ENCODE measurements at regions not wholly inside any gene's neighbourhood (a gene's known extent, or its start where the extent isn't known, plus 50 kb on each side); places are given as distances from the start of the nearest gene placed in this dataset.
"Not testable (repeated sequence)": the region's sequence is repeated elsewhere in the genome, so short reads cannot be mapped to it uniquely, and the experiment has no call there.

DNA sequence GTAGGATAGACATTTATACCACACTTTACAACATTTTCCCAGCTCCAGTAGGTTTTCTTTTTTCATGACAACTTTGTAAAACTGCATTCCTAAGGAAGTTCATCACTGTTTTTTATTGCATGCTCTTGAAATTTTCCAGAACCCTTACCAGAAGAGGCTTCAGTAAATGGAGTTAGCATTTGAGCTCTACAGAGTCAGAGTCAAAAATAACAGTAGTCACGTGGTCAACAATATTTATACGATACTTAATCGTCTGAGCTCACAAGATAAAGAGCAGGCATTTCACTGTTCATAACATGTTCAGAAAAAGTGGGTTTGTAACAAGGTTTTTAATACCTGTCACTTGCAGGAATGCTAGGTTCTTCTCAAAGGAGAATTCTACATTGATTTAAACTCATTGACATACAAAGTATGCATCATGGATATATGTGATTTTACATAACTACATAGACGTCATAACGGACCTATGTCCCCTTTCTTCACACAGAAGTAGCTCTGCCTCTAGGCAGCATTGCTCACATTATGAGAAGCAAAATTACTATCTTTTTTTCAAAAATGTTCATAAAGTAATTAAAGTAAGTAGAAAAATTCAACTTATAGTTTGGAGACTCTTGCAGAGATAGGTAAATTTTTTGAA lies 187.0 kb upstream of the COL3A1 start:
- Histone ChIP-seq H3K4me3 (ENCODE audit: control insufficient read depth in 1 of 7, extremely low read depth in 1 of 7, insufficient read depth in 4 of 7, low read depth in 2 of 7, low read length in 6 of 7) (no peak overlapping the region), H3K27me3 (replicated peaks in 2 of 5; ENCODE audit: control insufficient read depth in 4 of 5, insufficient read depth in 5 of 5, low read length in 4 of 5) (no peaks in the 10 kb centered on the region), H3K36me3 (ENCODE audit: control insufficient read depth in 4 of 4, insufficient read depth in 4 of 4, low read length in 3 of 4) (no peaks in the 10 kb centered on the region), H3K27ac (ENCODE audit: insufficient read depth in 1 of 2, low read depth in 1 of 2, low read length in 2 of 2, poor library complexity in 1 of 2, severe bottlenecking in 2 of 2) (no peak overlapping the region), H3K9me3 (ENCODE audit: control extremely low read depth in 1 of 5, control insufficient read depth in 4 of 5, insufficient read depth in 2 of 5, low read depth in 1 of 5, low read length in 4 of 5) (no peaks in the 10 kb centered on the region), H3K4me1 (ENCODE audit: control extremely low read depth in 1 of 4, control insufficient read depth in 4 of 4, insufficient read depth in 4 of 4, low read length in 3 of 4) (no peaks in the 10 kb centered on the region)
- ChIA-PET CTCF (no interaction called here), POLR2A (no interaction called here)
- no peak for DNase-seq
- WGBS (ENCODE audit: insufficient coverage): 95% methylated on average over 3 of the region's 5 CpGs

DNA sequence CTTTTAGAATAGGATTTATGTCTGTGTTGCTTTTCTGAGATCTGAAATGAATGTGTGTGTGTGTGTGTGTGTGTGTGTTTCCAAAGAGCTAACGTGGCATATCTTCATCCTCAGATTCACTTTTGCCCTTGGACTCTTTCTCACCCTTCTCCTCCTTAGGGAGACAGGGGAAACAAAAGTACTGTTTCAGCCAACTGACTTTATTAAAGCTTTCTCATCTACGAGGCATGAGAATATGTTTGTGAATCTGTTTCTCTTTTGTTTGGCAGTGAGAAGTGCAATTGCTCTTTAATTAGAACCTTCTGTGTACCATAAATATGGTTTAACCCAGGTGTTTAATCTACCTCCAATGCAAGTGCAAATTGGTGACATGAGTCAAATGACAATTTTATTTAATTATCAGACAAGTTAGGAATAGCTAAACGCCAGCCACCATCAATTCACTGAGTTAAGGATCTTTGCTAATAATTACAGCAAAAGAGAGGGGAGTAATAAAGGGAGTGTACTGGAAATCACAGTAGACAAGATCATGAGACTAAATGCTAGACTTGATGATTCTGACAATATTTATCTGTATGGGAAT lies 186.4 kb upstream of the COL3A1 start:
- Histone ChIP-seq H3K4me3 (ENCODE audit: control insufficient read depth in 1 of 7, extremely low read depth in 1 of 7, insufficient read depth in 4 of 7, low read depth in 2 of 7, low read length in 6 of 7) (no peak overlapping the region), H3K27me3 (replicated peaks in 2 of 5; ENCODE audit: control insufficient read depth in 4 of 5, insufficient read depth in 5 of 5, low read length in 4 of 5) (no peaks in the 10 kb centered on the region), H3K36me3 (ENCODE audit: control insufficient read depth in 4 of 4, insufficient read depth in 4 of 4, low read length in 3 of 4) (no peaks in the 10 kb centered on the region), H3K9me3 (ENCODE audit: control extremely low read depth in 1 of 5, control insufficient read depth in 4 of 5, insufficient read depth in 2 of 5, low read depth in 1 of 5, low read length in 4 of 5) (no peaks in the 10 kb centered on the region), H3K27ac (ENCODE audit: insufficient read depth in 1 of 2, low read depth in 1 of 2, low read length in 2 of 2, poor library complexity in 1 of 2, severe bottlenecking in 2 of 2) (no peak overlapping the region), H3K4me1 (ENCODE audit: control extremely low read depth in 1 of 4, control insufficient read depth in 4 of 4, insufficient read depth in 4 of 4, low read length in 3 of 4) (no peaks in the 10 kb centered on the region)
- ChIA-PET POLR2A (no interaction called here), CTCF (no interaction called here)
- WGBS (ENCODE audit: insufficient coverage): no CpG with 5 or more reads among the region's 3 CpGs
- no peak for DNase-seq

DNA sequence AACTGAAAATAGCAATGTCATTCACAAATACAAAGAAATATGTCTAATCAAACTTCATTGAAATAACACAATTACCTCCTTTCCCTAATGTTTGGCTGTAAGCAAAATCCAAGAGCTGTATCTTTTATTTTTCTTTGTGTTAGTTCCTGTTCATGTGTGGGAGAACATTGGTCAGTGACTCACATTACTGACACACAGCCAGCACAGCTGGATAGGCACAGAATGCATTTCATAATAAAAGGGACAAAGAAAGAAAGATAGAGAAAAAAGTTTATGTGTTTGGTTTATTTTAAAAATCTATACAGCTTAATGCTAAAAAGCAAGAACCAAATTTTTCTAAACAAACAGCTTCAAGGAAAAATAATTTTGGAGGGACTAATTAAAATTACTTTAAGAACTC lies 185.6 kb upstream of the COL3A1 start:
- H3K4me3 ChIP-seq (ENCODE audit: control insufficient read depth in 1 of 7, extremely low read depth in 1 of 7, insufficient read depth in 4 of 7, low read depth in 2 of 7, low read length in 6 of 7): no peak overlapping the region
- POLR2A ChIA-PET: interaction anchor here (0.7 kb wide), 1 partner anchor 213 kb away, joined by 3 read pairs; no protein-coding TSS in a partner anchor
- no peak overlapping the region for H3K27ac ChIP-seq (ENCODE audit: insufficient read depth in 1 of 2, low read depth in 1 of 2, low read length in 2 of 2, poor library complexity in 1 of 2, severe bottlenecking in 2 of 2)
- no peaks in the 10 kb centered on the region for H3K9me3 ChIP-seq (ENCODE audit: control extremely low read depth in 1 of 5, control insufficient read depth in 4 of 5, insufficient read depth in 2 of 5, low read depth in 1 of 5, low read length in 4 of 5)
- no peaks in the 10 kb centered on the region for H3K36me3 ChIP-seq (ENCODE audit: control insufficient read depth in 4 of 4, insufficient read depth in 4 of 4, low read length in 3 of 4)
- CTCF ChIA-PET: no interaction called here
- no peak for DNase-seq
- no peaks in the 10 kb centered on the region for H3K4me1 ChIP-seq (ENCODE audit: control extremely low read depth in 1 of 4, control insufficient read depth in 4 of 4, insufficient read depth in 4 of 4, low read length in 3 of 4)
- H3K27me3 ChIP-seq (replicated peaks in 2 of 5; ENCODE audit: control insufficient read depth in 4 of 5, insufficient read depth in 5 of 5, low read length in 4 of 5): no peaks in the 10 kb centered on the region

GRCh38 chr2:188789951-188790350 lies 184.2 kb upstream of the COL3A1 start:
- CTCF ChIA-PET: no interaction called here
- no peaks in the 10 kb centered on the region for H3K27me3 ChIP-seq (replicated peaks in 2 of 5; ENCODE audit: control insufficient read depth in 4 of 5, insufficient read depth in 5 of 5, low read length in 4 of 5)
- no CpG with 5 or more reads among the region's 1 CpG for WGBS (ENCODE audit: insufficient coverage)
- no peaks in the 10 kb centered on the region for H3K36me3 ChIP-seq (ENCODE audit: control insufficient read depth in 4 of 4, insufficient read depth in 4 of 4, low read length in 3 of 4)
- H3K4me1 ChIP-seq (ENCODE audit: control extremely low read depth in 1 of 4, control insufficient read depth in 4 of 4, insufficient read depth in 4 of 4, low read length in 3 of 4): no peaks in the 10 kb centered on the region
- DNase-seq: no peak
- H3K4me3 ChIP-seq (ENCODE audit: control insufficient read depth in 1 of 7, extremely low read depth in 1 of 7, insufficient read depth in 4 of 7, low read depth in 2 of 7, low read length in 6 of 7): no peak overlapping the region
- H3K27ac ChIP-seq (ENCODE audit: insufficient read depth in 1 of 2, low read depth in 1 of 2, low read length in 2 of 2, poor library complexity in 1 of 2, severe bottlenecking in 2 of 2): no peak overlapping the region
- POLR2A ChIA-PET: no interaction called here
- H3K9me3 ChIP-seq (ENCODE audit: control extremely low read depth in 1 of 5, control insufficient read depth in 4 of 5, insufficient read depth in 2 of 5, low read depth in 1 of 5, low read length in 4 of 5): no peaks in the 10 kb centered on the region

- DNase-seq; POLR2A ChIA-PET; H3K27me3 ChIP-seq (replicated peaks in 2 of 5; ENCODE audit: control insufficient read depth in 4 of 5, insufficient read depth in 5 of 5, low read length in 4 of 5); H3K36me3 ChIP-seq (ENCODE audit: control insufficient read depth in 4 of 4, insufficient read depth in 4 of 4, low read length in 3 of 4); H3K4me3 ChIP-seq (ENCODE audit: control insufficient read depth in 1 of 7, extremely low read depth in 1 of 7, insufficient read depth in 4 of 7, low read depth in 2 of 7, low read length in 6 of 7); H3K9me3 ChIP-seq (ENCODE audit: control extremely low read depth in 1 of 5, control insufficient read depth in 4 of 5, insufficient read depth in 2 of 5, low read depth in 1 of 5, low read length in 4 of 5); H3K27ac ChIP-seq (ENCODE audit: insufficient read depth in 1 of 2, low read depth in 1 of 2, low read length in 2 of 2, poor library complexity in 1 of 2, severe bottlenecking in 2 of 2); H3K4me1 ChIP-seq (ENCODE audit: control extremely low read depth in 1 of 4, control insufficient read depth in 4 of 4, insufficient read depth in 4 of 4, low read length in 3 of 4); CTCF ChIA-PET: not testable (repeated sequence)
- no CpG with 5 or more reads among the region's 4 CpGs for WGBS (ENCODE audit: insufficient coverage)
Observed at GRCh38 chr2:188794453-188794852, 179.7 kb upstream of the COL3A1 start.

DNA sequence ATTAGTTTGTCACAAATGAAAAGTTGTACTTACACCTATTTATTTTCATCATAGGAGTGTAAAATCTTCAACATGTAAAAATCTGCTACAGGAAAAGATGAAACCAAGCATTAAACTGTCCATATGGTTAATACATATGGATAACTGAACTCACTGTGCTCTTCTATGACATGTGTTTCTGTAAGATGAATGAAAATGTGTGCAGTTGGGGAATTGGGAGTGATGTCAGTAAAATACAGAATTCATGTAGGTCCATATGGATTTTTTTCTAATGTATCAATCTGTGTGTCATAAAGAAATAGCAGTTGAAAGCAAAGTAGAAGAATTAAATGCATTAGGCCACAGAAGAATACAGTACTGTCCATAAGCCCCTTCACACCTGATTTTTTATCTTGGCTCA lies 178.4 kb upstream of the COL3A1 start:
- ChIA-PET CTCF (no interaction called here), POLR2A (no interaction called here)
- H3K4me3 ChIP-seq (ENCODE audit: control insufficient read depth in 1 of 7, extremely low read depth in 1 of 7, insufficient read depth in 4 of 7, low read depth in 2 of 7, low read length in 6 of 7): no peak overlapping the region
- no peaks in the 10 kb centered on the region for H3K9me3 ChIP-seq (ENCODE audit: control extremely low read depth in 1 of 5, control insufficient read depth in 4 of 5, insufficient read depth in 2 of 5, low read depth in 1 of 5, low read length in 4 of 5)
- no peaks in the 10 kb centered on the region for H3K27me3 ChIP-seq (replicated peaks in 2 of 5; ENCODE audit: control insufficient read depth in 4 of 5, insufficient read depth in 5 of 5, low read length in 4 of 5)
- no peak overlapping the region for H3K27ac ChIP-seq (ENCODE audit: insufficient read depth in 1 of 2, low read depth in 1 of 2, low read length in 2 of 2, poor library complexity in 1 of 2, severe bottlenecking in 2 of 2)
- H3K36me3 ChIP-seq (ENCODE audit: control insufficient read depth in 4 of 4, insufficient read depth in 4 of 4, low read length in 3 of 4): no peaks in the 10 kb centered on the region
- no peak for DNase-seq
- no peaks in the 10 kb centered on the region for H3K4me1 ChIP-seq (ENCODE audit: control extremely low read depth in 1 of 4, control insufficient read depth in 4 of 4, insufficient read depth in 4 of 4, low read length in 3 of 4)

DNA sequence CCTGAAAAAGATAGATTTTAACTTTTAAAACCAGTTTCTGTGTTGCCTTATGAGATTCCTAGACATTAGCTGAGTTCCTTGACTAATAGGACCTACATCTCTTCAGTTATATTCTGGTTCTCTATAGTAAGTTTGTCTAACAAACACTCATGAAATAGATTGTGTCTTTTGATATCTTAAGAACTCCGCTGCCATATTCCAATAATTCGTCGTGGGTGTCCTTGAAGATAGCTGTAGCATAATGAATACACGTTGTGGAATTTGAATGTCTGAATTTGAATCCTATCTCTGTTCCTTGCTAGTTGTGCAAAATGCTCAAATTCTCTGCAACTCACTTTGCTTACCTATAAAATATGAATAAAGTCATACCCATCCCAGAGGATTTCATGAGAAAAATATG lies 176.8 kb upstream of the COL3A1 start:
- WGBS (ENCODE audit: insufficient coverage): 68% methylated on average over 3 of the region's 4 CpGs
- no peak for DNase-seq
- Histone ChIP-seq H3K4me1 (ENCODE audit: control extremely low read depth in 1 of 4, control insufficient read depth in 4 of 4, insufficient read depth in 4 of 4, low read length in 3 of 4) (no peaks in the 10 kb centered on the region), H3K27ac (ENCODE audit: insufficient read depth in 1 of 2, low read depth in 1 of 2, low read length in 2 of 2, poor library complexity in 1 of 2, severe bottlenecking in 2 of 2) (no peak overlapping the region), H3K36me3 (ENCODE audit: control insufficient read depth in 4 of 4, insufficient read depth in 4 of 4, low read length in 3 of 4) (no peaks in the 10 kb centered on the region), H3K27me3 (replicated peaks in 2 of 5; ENCODE audit: control insufficient read depth in 4 of 5, insufficient read depth in 5 of 5, low read length in 4 of 5) (no peaks in the 10 kb centered on the region), H3K4me3 (ENCODE audit: control insufficient read depth in 1 of 7, extremely low read depth in 1 of 7, insufficient read depth in 4 of 7, low read depth in 2 of 7, low read length in 6 of 7) (no peak overlapping the region), H3K9me3 (ENCODE audit: control extremely low read depth in 1 of 5, control insufficient read depth in 4 of 5, insufficient read depth in 2 of 5, low read depth in 1 of 5, low read length in 4 of 5) (no peaks in the 10 kb centered on the region)
- ChIA-PET POLR2A (no interaction called here), CTCF (no interaction called here)

Measured in common myeloid progenitor, CD34-positive (primary cell).